K562 (cell line): ENCODE measurements at regions not wholly inside any gene's neighbourhood (a gene's known extent, or its start where the extent isn't known, plus 50 kb on each side); places are given as distances from the start of the nearest gene placed in this dataset.

Experiments used
- HDAC1 ChIP-seq, 2 experiments: fragments of 450-650 bp; IDR thresholded peaks; 2 replicates each; pipeline ENCODE4 v1.6.1; 2016 to 2017; ENCODE audit warnings: inconsistent platforms in 1 of 2, mild to moderate bottlenecking in 1 of 2, moderate library complexity in 1 of 2
- TF ChIP-seq, protein P1 (sequence below), 2 experiments: fragments of 450-650 bp in 1 of 2; sonication (generic) in 1 of 2; formaldehyde crosslinking in 1 of 2; IDR thresholded peaks; 2 replicates each; pipeline versions ENCODE4 v1.7.1 to v1.9.0; 2016 to 2022; ENCODE audit warnings: inconsistent platforms in 1 of 2, mild to moderate bottlenecking in 1 of 2, missing genetic modification reagents in 1 of 2
- TF ChIP-seq, protein P2 (sequence below): fragments of 250-450 bp; sonication (Bioruptor Pico); IDR thresholded peaks from 2 replicates; pipeline ENCODE4 v1.4.0; 2020; ENCODE audit warnings: mild to moderate bottlenecking
- TF ChIP-seq, protein P3 (sequence below): sonication (generic); formaldehyde crosslinking; IDR thresholded peaks from 2 replicates; pipeline ENCODE4 v1.8.1; 2023; ENCODE audit warnings: missing genetic modification reagents, mild to moderate bottlenecking, borderline replicate concordance

DNA sequence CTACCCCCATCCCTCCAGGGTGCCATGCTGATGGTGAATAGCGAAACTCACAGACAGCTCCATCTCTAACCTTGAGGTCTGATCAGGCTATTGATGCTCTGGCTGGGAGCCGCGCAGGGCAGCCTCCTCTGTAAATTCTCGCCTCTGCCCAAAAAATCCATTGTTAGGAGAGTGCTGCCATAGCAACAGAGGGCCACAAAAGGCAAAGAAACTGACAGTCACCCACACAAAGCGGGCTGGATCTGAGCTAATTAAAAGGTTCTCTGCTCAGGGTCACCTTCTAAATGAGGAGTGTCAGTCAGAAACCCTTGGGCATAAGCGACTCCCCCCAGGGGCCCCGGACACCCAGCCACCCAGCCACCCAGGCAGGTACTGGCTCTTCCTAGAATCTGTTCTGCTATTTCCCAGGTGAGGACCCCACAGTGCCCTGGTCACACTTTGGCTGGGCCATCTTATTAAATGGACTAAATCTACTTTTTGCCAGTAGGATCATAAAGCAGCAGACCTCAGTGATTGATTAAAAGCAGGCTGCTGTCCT is 126.7 kb downstream of the MED10 start (continued):
- TF ChIP-seq, protein P1, sequence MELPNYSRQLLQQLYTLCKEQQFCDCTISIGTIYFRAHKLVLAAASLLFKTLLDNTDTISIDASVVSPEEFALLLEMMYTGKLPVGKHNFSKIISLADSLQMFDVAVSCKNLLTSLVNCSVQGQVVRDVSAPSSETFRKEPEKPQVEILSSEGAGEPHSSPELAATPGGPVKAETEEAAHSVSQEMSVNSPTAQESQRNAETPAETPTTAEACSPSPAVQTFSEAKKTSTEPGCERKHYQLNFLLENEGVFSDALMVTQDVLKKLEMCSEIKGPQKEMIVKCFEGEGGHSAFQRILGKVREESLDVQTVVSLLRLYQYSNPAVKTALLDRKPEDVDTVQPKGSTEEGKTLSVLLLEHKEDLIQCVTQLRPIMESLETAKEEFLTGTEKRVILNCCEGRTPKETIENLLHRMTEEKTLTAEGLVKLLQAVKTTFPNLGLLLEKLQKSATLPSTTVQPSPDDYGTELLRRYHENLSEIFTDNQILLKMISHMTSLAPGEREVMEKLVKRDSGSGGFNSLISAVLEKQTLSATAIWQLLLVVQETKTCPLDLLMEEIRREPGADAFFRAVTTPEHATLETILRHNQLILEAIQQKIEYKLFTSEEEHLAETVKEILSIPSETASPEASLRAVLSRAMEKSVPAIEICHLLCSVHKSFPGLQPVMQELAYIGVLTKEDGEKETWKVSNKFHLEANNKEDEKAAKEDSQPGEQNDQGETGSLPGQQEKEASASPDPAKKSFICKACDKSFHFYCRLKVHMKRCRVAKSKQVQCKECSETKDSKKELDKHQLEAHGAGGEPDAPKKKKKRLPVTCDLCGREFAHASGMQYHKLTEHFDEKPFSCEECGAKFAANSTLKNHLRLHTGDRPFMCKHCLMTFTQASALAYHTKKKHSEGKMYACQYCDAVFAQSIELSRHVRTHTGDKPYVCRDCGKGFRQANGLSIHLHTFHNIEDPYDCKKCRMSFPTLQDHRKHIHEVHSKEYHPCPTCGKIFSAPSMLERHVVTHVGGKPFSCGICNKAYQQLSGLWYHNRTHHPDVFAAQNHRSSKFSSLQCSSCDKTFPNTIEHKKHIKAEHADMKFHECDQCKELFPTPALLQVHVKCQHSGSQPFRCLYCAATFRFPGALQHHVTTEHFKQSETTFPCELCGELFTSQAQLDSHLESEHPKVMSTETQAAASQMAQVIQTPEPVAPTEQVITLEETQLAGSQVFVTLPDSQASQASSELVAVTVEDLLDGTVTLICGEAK (IDR thresholded peaks at IDR 0.05): no peak
- TF ChIP-seq, protein P1 (CRISPR knock-in tag; IDR thresholded peaks at IDR 0.05): no peak
- no peak for TF ChIP-seq HDAC1 (IDR thresholded peaks at IDR 0.05)
- TF ChIP-seq, protein P2, sequence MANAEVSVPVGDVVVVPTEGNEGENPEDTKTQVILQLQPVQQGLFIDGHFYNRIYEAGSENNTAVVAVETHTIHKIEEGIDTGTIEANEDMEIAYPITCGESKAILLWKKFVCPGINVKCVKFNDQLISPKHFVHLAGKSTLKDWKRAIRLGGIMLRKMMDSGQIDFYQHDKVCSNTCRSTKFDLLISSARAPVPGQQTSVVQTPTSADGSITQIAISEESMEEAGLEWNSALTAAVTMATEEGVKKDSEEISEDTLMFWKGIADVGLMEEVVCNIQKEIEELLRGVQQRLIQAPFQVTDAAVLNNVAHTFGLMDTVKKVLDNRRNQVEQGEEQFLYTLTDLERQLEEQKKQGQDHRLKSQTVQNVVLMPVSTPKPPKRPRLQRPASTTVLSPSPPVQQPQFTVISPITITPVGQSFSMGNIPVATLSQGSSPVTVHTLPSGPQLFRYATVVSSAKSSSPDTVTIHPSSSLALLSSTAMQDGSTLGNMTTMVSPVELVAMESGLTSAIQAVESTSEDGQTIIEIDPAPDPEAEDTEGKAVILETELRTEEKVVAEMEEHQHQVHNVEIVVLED (CRISPR knock-in tag): no peak
- TF ChIP-seq, protein P3, sequence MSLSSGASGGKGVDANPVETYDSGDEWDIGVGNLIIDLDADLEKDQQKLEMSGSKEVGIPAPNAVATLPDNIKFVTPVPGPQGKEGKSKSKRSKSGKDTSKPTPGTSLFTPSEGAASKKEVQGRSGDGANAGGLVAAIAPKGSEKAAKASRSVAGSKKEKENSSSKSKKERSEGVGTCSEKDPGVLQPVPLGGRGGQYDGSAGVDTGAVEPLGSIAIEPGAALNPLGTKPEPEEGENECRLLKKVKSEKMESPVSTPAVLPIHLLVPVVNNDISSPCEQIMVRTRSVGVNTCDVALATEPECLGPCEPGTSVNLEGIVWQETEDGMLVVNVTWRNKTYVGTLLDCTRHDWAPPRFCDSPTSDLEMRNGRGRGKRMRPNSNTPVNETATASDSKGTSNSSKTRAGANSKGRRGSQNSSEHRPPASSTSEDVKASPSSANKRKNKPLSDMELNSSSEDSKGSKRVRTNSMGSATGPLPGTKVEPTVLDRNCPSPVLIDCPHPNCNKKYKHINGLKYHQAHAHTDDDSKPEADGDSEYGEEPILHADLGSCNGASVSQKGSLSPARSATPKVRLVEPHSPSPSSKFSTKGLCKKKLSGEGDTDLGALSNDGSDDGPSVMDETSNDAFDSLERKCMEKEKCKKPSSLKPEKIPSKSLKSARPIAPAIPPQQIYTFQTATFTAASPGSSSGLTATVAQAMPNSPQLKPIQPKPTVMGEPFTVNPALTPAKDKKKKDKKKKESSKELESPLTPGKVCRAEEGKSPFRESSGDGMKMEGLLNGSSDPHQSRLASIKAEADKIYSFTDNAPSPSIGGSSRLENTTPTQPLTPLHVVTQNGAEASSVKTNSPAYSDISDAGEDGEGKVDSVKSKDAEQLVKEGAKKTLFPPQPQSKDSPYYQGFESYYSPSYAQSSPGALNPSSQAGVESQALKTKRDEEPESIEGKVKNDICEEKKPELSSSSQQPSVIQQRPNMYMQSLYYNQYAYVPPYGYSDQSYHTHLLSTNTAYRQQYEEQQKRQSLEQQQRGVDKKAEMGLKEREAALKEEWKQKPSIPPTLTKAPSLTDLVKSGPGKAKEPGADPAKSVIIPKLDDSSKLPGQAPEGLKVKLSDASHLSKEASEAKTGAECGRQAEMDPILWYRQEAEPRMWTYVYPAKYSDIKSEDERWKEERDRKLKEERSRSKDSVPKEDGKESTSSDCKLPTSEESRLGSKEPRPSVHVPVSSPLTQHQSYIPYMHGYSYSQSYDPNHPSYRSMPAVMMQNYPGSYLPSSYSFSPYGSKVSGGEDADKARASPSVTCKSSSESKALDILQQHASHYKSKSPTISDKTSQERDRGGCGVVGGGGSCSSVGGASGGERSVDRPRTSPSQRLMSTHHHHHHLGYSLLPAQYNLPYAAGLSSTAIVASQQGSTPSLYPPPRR (CRISPR knock-in tag): no peak
